ENCODE measurements at regions not wholly inside any gene's neighbourhood (a gene's known extent, or its start where the extent isn't known, plus 50 kb on each side); places are given as distances from the start of the nearest gene placed in this dataset.
"Not testable (repeated sequence)": the region's sequence is repeated elsewhere in the genome, so short reads cannot be mapped to it uniquely, and the experiment has no call there.

GRCh38 chr1:214095896-214096295 lies 108.1 kb downstream of the PROX1 start:
- DNase-seq: not testable (repeated sequence)

- no peak for DNase-seq
These were observed 113.5 kb downstream of the PROX1 start for GRCh38 chr1:214101246-214101645.

GRCh38 chr1:214101828-214102227 lies 114.1 kb downstream of the PROX1 start:
- DNase-seq: no peak

DNA sequence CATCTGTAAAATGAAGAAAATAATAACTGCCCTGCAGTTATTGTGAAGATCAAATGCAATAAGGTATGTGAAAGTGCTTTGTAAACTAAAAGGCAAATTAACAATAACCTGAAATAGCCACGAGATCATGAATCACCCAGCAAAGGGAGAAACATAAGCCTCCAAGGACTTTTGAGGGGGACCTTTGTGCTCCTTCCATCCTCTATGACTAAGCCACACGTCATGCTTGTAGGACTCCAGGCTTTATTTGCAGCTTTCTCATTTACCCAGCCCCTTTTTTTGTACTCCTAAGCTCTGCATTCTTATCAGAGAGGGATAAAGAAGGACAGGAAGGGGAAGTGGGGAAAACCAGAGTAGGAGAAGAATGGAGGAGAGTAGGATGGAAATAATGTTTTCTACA lies 115.1 kb downstream of the PROX1 start:
- no peak for DNase-seq

DNA sequence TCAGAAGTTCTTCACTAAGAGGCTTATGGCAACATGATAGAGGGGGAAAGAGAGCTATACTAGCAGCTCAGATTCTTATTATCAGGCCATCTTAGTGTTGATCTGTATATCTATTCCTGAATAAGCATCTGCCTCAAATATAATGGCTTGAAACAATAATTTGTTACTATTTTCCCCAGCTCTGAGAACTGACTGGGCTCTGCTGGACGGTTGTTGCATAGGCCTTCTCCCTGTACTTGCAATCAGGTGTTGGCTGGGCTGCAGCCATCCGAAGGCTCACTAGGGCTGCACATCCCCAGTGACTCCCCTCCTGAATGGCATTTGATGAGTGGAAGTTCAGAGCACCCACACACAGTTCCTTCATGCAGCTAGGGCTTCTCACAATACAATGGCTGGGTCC lies 116.0 kb downstream of the PROX1 start:
- DNase-seq: no peak

- DNase-seq: no peak
These were observed 118.6 kb downstream of the PROX1 start for GRCh38 chr1:214106375-214106774.

GRCh38 chr1:214107322-214108096 lies 119.7 kb downstream of the PROX1 start:
- no peak for DNase-seq

DNA sequence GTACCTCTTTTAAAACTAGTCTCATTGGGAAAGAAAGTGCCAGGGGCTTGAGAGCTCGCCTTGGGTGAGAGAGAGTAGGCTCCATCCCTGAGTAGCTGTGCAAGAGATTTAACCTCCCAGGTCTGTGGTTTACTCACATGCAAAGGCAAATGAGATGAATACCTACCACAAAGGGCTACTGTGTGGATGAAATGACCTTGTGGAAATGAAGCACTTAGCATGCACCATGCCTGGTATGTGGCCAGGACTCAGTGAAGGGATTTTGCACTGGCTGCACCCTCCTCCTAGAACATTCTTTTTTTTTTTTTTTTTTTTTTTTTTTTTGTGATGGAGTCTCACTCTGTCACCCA lies 120.3 kb downstream of the PROX1 start:
- DNase-seq: no peak

GRCh38 chr1:214111796-214112195 lies 124.0 kb downstream of the PROX1 start:
- DNase-seq: no peak

- no peak for DNase-seq
These were observed 128.5 kb downstream of the PROX1 start for GRCh38 chr1:214116258-214116657.

DNA sequence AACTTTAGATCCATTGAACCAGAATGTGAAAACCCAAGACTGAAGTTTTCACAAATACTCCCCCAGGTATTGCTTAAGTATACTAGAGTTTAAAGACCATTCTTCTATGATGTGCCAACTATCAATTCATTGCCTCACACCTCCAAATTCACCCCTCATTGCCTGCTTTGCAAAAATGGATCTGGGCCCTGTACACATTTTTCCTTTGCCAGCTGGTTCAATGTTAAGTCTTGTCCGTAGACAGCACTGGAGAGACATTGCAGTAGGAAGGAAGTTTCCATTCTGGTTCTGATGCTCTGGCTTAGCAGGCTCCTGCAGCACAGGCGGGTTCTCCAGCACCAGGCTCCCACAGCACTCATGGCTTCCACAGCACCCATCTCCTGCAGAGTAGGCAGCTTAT lies 130.0 kb downstream of the PROX1 start:
- no peak for DNase-seq

DNA sequence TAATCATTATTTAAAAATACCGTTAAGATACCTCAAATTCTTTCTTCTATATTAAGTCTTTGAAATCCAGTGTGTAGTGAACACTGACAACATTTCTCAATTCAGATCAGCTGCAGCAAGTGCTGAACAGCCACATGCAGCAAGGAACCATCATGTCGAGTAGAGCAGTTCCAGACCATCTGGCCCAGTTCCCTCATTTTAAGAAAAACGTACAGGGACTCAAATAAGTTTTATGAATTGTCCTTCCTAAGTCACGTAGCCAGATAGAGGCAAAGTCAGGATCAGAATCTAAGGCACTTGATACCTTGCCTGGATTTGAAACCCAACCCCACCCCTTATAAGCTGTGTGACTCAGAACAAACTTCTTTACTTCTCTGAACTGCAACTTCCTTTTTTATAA lies 132.4 kb downstream of the PROX1 start:
- DNase-seq: no peak

DNA sequence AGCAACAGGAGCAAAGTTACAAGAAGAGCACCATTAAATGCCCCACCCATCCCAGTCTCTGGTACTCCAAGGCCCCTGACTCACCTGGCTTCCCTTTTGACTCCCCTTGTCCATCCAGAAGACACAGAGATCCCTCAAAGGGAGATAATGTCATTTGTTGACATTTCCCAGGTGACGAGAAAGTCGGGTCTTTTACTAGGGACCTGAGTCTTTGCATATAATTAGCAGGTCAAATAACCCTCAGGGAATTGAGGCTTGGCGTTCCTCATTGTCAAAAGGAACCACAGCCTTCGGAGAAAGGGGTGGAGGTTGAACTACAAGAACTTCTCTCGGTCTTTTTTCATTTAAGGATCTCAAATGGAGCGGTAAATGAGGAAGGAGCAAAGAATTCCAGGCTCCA lies 133.2 kb downstream of the PROX1 start:
- DNase-seq: no peak

GRCh38 chr1:214122110-214122509 lies 134.3 kb downstream of the PROX1 start:
- DNase-seq: no peak

DNA sequence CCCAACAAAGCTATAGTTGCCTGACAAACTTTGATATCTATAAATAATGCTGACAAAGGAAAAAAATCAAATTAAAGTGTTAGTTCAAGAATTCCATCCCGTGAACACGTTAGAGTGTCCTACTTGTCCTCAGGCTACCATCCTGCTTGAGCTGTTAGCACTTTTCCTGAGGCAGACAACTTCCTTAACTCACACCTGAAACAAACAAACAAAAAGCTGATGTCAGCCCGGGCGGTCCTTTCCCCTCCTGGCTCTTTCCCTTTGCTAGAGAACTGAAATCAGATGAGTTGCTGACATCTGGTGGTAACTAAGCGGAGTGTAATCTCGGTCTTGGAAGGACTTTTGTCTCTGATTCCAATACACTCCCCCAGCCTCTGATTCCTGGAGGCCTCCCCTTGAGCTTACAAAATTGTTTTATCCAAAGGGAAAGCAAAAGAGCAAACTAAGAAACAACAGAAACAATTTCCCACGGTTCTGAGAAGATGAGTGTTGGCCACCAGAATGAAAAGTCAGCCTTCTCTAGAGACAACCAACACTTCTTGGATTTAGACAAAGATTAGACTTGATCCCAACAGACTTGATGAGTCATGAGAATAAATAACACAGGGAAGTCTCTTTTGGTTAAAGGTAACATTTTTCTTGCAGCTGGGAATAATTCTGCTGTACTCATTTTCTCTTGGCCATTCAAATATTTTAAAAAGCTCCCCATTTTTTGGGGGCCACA lies 135.4 kb downstream of the PROX1 start:
- DNase-seq: peak; percentile 25

- DNase-seq: no peak
These were observed 136.6 kb downstream of the PROX1 start for GRCh38 chr1:214124281-214124805.

GRCh38 chr1:214124915-214125314 lies 137.1 kb downstream of the PROX1 start:
- DNase-seq: no peak

- DNase-seq: no peak
These were observed 138.0 kb downstream of the PROX1 start for GRCh38 chr1:214125819-214126218.

DNA sequence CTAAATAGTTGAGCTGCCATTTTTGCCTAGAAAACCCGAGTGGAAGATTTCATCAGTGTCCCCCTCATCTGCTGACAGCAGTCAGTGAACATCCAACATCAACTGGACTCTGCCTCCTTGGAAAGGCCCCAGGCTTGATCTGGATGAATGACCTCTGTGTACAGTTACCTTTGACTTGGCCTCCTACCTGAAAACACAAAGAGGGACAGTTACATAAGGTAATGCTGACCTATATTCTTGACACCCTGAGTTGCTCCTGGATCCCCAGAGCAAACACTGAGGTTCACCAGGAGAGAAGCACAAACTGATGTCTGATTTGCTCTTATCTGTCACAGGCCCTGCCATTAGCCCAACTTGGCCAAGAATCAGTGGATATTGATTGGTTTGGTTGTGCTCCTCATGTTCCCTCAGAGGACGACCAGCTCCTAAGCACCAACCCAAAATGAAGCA lies 138.9 kb downstream of the PROX1 start:
- no peak for DNase-seq

- DNase-seq: no peak
These were observed 139.9 kb downstream of the PROX1 start for GRCh38 chr1:214127705-214128104.

GRCh38 chr1:214135886-214136285 lies 145.1 kb upstream of the SMYD2 start:
- no peak for DNase-seq

- no peak for DNase-seq
These were observed 144.5 kb upstream of the SMYD2 start for GRCh38 chr1:214136324-214136919.

DNA sequence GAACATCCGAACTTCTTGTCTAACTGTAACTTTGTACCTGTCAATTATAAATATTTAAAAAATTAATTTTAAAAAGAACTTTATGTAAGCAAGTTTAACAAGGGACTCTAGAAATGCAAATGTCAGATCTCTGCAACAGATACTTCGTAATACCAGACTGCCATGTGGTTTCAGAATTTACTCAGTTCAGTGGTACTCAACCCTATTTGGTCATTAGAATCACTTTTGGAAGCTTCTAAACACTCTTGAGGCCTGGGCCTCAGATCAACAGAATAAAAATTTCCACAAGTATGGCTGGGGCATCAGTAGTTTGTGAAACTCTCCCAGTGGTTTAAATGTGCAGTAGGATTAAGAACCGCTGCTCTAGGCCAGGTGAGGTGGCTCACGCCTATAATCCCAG lies 139.5 kb upstream of the SMYD2 start:
- no peak for DNase-seq
